HT1080 (cell line): ENCODE measurements at regions not wholly inside any gene's neighbourhood (a gene's known extent, or its start where the extent isn't known, plus 50 kb on each side); places are given as distances from the start of the nearest gene placed in this dataset.
A peak's percentile ranks its signal among the peaks of the same experiment; 100 is the strongest.

ENCODE experiments used
- DNase-seq: peaks from one replicate; pipeline ENCODE4 v3.0.0-alpha.2; 2015; ENCODE audit warnings: low read depth

DNA sequence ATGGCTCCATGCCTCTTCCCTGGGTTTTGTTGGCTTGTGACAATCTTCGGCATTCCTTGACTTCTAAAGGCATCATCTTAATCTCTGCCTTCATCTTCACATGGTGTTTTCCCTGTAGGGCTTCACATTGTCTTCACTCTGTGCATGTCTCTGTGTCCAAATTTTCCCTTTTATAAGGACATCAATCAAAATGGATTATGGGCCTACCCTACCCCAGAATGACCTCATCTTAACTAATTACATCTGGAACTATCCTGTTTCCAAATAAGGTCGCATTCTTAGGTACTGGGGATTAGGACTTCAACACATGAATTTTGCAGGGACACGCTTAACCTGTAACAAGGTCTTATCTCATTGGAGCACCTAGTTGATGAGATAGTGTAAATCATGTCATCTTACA lies 290.3 kb upstream of the KLF12 start:
- DNase-seq = no peak

DNA sequence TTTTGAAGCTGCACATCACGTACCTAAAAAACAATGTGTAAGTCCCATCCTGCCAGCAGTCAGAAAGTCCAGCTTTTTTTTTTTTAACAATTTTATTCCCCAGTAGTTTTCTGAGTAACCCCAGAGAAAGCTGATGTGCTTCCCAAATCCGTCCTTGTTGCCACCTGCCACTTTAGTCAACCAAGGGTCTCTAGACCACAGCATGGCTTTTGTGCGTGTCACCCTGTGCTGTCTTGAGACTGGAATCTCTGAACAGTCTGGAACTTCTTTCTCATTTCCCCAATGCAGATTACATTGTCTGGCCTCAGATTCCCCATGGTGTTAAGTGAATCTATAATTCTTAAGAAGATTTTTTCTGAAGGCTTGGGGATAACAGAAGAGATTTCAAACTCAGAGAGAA lies 289.2 kb upstream of the KLF12 start:
- no peak for DNase-seq

DNA sequence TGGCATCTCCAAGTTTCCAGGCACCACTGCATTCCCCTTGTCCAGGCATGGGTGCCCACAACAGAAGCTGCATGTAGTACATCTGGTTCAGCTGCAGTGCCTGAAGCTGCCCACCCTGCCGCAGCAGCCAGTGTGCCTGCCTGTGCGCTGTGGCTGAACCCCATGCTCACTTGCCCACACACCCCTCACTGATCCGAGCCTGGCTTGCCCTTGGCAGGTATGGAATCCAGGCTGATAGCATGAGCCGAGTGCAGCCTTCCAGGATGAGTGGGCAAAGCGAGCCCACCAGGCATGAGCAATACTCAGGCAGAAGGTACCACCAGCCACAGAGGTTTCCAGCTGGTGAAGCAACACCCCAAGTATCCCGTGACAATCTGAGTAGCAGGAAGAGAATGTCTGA lies 280.3 kb upstream of the KLF12 start:
- DNase-seq = peak; percentile 3

DNA sequence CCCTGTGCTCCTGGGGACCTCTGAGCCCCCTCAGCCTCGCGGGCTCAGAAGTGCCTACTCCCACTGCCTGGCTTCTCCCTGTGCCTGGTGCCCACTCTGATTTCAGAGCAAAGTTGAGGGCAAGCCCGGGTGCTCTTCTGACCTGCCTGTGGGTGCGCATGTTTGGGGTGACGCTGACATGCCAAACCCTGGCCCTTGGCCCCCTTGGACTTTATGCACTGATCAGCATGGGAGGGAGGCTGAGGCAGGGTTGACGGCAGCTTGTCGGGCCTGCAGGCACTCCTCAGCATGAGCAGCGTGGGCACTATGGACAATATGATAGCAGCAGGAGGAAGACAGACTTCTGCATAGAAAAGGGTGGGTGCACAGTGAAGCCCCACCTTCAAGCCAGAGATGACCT lies 279.3 kb upstream of the KLF12 start:
- no peak for DNase-seq

DNA sequence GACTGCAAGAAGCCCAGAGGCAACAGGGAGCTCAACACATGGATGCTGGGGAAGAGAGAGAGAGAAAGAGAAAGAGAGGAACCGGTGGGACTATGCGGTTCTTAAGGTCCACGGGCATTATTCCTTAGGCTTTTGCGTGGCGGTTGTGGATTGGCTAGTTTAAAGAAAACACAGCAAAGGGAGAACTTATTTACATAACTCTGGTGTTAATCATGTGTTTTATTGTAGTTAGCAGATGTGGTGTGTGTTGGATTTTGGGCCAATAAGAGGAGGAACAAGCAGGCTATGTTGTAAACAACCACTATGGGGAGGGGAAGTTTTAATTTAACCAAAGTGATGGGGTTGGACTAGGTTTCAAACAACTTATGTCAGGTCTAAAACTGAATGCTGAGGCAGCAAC lies 275.3 kb upstream of the KLF12 start:
- DNase-seq = no peak

DNA sequence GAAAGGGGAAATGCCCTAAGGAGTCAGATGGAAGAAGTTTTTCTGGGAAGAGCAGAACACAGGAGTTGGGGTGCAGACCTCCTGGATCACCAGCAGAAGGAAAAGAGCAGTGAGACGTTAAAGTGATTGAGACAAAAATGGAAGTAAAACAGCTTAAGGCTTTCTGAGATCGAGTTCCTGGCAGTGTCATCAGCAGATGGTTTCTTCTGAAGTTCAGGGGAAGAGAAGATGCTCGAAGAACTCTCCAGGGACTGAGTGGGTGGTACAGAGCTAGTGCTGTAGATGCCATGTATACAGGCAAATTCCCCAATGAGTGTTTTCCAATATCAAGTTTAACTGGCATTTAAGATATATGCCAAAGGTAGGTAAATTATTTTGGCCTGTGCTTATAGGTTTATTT lies 272.2 kb upstream of the KLF12 start:
- DNase-seq = no peak

DNA sequence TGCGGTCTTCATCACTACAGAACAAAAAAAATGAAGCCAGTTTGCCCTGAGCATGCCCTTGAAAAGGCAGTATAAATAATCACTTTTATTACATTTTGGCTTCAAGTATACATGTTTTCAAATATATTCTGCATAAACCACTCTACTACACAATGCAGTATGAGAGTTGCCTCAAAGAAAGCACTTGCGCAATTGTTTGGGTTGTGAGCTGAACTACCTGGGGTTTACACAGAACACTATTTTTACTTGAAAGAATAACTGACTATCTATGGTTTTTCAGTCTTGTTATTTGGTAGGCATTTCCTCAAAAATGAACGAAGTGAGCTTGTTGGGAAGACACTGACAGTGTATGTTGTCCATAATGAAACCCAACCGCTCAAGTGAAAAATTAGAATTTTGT lies 264.4 kb upstream of the KLF12 start:
- no peak for DNase-seq

DNA sequence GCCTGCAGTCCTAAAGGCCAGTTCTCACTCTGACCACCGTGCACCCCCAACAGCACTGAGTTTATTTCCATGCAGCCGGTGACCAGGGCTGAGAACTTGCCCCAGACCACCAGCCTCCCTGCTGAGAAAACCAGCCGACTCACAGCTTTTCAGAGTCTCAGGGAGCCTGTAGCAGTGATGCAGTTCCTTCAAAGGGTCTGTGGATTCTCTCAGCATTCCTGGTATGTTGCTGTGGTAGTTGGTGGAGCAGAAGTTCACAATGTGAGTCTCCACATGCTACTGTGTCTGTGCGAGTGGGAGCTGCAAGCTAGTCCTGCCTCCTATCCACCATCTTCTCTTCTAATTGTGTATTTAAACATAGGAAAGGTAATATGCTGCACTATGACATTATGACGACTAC lies 254.9 kb upstream of the KLF12 start:
- DNase-seq = no peak

DNA sequence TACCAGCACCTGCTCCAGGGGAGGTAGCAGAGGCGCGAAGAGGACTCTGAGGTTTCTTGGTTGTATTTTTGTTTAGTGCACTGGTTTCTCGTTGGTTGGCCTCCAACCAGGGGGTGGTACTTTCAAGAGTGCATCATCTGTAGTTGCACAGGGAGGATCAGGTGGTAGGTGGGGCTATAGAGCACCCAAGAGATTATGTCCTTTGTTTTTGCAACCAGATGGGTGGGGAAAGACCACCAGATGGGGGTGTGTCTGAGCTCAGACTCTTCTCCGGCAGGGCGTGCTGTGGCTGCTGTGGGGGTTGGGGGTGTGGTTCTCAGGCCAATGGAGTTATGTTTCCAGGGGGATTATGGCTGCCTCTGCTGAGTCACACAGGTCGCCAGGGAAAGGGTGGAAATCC lies 254.4 kb upstream of the KLF12 start:
- DNase-seq = no peak

DNA sequence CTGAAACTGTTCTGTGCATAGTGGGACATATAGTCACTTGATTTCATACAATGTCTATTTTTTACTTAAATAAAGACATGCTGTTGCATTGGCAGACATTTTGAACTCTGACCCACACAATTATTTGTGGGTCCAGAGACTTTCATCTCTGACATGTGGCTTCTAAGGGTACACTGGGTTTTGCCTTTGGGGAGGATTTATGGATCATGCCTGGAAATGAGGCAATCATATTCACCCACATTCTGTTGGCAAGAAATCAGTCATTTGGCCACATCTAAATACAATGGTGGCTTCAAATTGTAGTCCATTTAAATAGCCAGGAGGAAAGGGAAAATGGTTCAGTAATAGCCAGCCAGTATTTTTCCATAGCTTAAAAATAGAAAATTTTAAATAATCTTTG lies 238.3 kb upstream of the KLF12 start:
- no peak for DNase-seq

DNA sequence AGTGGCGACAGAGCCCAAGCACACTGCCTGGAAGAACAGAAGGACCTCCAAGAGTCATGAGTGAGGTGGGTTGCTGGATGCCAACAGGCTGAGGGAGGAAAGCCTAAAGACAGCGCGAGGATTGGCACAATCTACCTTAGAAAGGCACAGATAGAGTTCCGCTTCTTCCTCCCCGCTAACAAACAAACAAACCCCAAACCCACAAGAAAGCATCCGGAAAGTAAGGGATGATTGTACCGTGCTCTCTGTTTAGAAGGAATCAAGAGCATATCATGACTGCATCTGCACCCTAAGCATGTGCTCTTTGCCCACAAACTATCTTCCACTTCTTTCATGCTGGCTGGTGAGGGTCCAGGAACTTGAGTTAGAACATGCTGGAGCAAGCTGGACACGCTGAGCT lies 233.0 kb upstream of the KLF12 start:
- DNase-seq = no peak

DNA sequence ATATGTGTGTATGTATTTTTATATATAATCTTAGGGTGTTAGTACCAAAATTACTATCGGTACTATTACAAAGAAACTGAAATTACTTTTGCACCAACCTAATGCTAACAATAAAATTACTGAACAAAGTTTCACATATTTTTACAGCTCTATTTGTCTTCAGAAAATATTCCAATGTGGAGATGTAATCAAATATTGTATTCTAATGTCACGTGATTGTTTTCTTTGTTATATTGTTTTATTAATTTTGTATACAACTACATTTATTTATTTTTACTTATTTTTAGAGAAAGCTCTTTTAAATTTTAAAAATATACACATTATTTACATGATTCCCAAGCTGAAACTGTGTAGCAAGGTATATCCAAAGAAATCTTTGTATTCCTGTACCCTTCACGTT lies 227.1 kb upstream of the KLF12 start:
- DNase-seq = no peak

DNA sequence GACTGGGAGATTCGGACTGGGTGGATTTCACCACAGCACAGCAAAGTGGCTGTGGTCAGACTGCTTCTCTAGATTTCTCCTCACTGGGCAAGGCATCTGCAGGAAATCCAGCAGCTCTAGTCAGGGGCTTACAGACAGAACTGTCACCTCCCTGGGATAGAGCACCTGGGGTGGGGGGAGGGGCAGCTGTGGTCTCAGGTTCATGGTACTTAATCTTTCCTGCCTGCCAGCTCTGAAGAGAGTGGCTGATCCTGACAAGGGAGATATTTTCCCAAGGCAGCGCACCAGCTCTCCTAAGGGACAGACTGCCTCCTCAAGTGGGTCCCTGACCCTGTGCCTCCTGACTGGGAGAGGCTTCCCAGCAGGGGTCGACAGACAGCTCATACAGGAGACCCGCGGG lies 212.8 kb upstream of the KLF12 start:
- DNase-seq = no peak

DNA sequence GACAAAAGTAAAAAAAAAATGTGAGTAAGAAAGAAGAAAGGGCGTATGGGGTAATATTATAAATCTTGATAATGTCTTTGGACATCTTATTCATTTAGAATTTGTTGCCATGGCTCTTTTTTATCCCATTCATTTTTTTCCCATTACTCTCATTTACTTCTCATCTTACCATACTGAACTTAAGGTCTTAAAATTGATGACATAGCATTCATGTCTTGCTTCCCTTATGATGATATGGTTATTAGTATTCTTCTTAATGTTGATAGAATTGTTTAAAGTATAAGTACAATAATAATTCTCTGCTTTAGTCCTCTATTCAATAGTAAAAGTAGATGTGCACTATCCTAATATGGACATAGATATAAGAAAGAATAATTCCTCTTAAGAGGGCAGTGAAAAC lies 204.1 kb upstream of the KLF12 start:
- no peak for DNase-seq

DNA sequence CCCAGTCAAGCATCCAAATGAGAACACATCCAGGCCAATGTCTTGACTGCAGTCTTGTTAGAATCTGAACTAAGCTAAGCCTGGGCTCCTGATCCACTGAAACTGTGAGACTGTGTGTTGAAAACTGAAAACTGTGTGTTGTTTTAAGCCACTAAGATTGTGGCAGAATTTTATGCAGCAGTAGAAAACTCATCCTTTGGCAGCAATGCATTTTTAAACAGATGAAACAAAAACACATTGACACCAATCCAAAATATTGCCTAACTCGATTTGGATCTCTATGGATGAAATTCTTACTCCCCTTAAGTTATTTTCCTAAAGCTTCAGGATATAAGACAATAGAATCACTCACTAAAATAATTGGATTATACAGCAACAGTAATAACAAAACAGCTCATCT lies 202.3 kb upstream of the KLF12 start:
- DNase-seq = no peak

DNA sequence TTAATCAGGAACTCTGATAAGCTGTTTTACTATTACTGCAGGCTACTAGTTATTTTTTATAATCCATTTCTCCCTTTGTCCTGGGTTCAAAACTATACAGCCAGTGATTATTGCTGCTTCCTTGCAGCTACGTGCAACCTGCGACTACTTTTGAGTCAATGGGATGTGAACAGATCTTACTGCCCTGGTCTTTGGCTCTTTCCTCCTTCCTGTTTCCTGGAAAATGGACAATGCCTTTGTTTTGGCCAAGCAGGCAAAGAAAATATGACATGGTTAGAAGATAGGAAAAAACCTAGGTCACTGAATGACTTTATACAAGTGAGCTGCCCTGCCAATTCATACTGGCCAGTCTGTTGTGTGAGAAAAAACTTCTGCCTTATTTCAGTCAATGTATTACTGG lies 201.2 kb upstream of the KLF12 start:
- no peak for DNase-seq

DNA sequence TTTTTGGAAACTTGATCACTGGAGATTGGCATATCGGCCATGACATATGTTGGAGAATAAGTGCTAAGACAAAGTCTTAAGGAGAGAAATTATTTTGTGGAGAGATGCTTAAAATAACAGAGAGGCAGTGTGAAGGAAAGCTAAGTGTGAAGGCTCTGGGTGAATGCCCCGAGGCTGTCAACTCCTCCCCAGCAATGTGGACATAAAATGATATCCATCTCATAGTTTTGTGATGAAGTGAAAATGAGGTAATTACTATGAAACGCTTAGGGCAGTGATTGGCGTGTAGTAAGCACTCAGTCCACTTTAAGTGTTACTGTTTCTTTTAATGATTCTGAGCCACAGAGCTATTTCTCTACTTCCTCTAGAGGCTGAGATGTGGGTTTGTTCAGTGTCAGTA lies 195.8 kb upstream of the KLF12 start:
- DNase-seq = no peak

DNA sequence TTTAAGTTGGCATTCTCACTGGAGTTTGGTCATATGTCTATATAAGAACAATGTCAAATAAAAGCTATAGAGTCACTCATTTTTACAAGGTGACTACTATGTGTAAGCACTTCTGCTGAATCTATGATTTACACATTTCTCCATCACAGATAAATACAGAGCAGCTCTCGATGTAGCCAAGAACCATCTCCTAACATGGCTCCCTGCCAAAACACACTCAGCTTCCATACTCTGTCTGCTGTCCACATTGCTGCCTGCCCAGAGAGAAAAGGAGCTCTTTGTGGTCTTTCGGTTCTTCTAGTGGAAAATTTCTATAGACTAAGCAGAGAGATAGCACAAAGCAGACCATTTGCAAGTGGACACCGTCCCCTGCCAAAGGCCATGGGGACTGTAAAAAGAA lies 190.9 kb upstream of the KLF12 start:
- DNase-seq = peak; percentile 39

DNA sequence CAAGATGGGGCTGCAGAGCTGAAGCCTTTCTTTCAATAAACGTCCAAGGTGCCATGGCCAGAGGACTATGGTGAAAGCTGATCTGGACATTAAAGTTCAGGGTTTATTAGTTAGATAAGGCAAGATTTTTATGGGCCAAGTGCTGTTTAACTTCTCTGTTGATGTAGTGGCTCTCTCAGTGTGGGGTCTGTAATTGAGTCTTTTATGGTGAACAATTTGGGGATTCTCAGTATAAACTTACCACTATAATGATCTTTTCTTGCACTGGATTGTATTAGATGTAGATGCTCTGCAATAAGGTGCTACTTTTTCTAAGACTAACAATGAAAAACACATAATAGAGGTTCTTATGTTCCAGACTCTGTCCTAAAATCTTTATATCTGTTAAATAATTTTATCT lies 190.1 kb upstream of the KLF12 start:
- DNase-seq = no peak

DNA sequence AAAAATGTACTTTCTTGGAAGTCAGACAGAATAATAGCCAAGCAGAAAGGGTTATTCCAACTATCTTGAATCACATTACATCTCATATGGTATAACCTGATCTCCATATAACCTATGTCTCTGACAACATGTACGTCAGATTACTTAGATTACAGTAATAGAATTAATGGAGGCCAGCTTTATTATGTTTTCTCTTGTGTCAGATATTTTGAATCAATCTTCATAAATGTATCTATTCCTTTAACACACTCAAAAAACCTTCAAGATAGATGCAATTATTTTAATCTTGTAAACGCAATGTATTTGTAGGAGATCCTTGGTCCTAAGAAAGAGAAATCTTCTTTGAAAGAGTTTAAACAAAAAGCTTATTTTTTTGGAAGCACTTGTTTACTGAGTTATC lies 188.4 kb upstream of the KLF12 start:
- no peak for DNase-seq

DNA sequence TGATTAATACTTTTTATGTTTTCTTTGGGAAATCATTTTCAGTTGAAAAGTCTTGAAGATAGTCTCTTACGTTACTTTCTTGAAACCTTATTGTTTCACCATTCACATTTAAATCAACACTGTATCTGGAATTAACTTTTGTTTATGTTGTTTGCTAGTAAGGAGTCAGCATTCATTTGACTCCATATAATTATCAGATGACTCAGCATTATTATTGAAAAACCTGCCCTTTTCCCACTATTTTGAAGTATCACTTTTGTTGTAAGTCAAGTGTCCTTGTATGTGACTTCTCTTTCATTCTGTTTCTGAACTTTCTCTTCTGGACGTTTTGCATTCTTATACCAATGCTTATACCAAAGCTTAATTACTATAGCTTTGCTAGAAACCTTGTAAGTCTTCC lies 186.1 kb upstream of the KLF12 start:
- no peak for DNase-seq

DNA sequence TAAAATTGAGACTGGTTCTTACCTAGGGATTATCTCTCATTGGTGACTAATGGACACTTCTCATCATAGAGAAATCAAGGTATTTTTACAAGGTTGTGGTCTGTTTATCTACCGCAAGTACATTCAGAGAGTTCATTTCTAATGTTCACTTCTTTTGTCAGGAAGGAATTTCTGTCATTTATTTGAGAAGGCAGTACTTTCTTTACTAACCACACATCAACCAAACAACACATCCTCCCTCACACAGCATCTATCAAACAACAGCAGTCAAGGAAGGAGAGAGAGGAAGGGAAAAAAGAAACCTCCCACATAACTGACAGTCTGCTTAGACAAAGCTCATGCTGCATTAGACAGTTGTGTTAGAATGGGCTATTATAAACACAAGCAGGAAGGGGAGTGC lies 182.3 kb upstream of the KLF12 start:
- DNase-seq = peak; percentile 8

DNA sequence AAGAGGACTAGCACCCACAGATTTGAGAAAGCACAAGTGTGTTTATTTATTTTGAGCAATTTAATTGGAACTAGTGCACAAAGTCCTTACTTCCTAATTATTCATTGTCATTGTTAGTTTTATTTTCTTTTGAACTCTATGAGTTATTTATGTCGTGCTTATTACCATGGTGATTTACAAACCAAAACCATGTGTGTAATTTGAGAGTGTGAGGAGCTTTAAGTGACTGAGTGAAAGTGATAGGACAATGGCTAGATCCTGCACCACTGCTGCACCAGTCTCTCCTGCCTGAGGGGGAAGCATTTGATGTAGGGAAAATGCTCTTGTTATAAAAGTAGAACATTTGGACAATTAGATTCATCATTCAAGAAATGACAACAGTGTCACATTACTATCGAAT lies 172.3 kb upstream of the KLF12 start:
- DNase-seq = peak; percentile 14

DNA sequence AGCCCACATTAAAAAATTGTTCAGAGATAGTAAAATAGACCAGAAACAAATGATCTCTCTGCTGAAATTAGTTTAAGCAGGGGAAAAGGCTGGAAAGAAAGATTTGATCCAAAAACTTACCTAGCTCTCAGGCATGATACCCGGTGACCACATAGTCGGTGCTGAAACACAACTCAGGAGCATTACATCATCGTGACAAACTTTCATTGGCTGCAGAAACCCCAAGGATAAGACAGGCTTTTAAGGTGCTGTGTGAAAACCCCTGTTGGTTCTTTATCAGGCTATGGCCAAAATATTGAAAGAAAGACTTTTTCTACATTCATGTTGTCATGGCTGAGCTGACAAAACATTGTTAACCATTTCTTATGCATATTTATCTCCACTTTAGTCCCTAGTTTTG lies 171.7 kb upstream of the KLF12 start:
- DNase-seq = no peak
